IMR-90 (cell line): ENCODE measurements at regions not wholly inside any gene's neighbourhood (a gene's known extent, or its start where the extent isn't known, plus 50 kb on each side); places are given as distances from the start of the nearest gene placed in this dataset.

Source experiments
- CHD1 ChIP-seq: IDR thresholded peaks from 2 replicates; pipeline ENCODE4 v1.6.1; 2012; ENCODE audit warnings: low read depth, low read length, improper control_type of control experiment
- MAZ ChIP-seq: IDR thresholded peaks from 2 replicates; pipeline ENCODE4 v1.6.1; 2012; ENCODE audit warnings: low read depth, mild to moderate bottlenecking, low read length, improper control_type of control experiment, moderate library complexity, borderline replicate concordance
- NFE2L2 ChIP-seq: fragments of 150-350 bp; IDR thresholded peaks from 2 replicates; pipeline ENCODE4 v1.6.1; 2016; ENCODE audit warnings: low read depth, mild to moderate bottlenecking, low read length
- POLR2A ChIP-seq: IDR thresholded peaks from 2 replicates; pipeline ENCODE4 v1.6.1; 2012; ENCODE audit warnings: mild to moderate bottlenecking, low read depth, low read length
- RCOR1 ChIP-seq: IDR thresholded peaks from 2 replicates; pipeline ENCODE4 v1.6.1; 2012; ENCODE audit warnings: mild to moderate bottlenecking, low read length, improper control_type of control experiment; ENCODE audit not compliant: insufficient replicate concordance
- RFX5 ChIP-seq: IDR thresholded peaks from 2 replicates; pipeline ENCODE4 v1.8.0; 2012; ENCODE audit warnings: low read depth, mild to moderate bottlenecking, low read length, moderate library complexity
- SMC3 ChIP-seq: fragments of 150-350 bp; IDR thresholded peaks from 2 replicates; pipeline ENCODE4 v1.6.1; 2016; ENCODE audit warnings: low read depth, mild to moderate bottlenecking, antibody characterized with exemption, low read length, moderate library complexity
- TF ChIP-seq, protein P1 (sequence below): conservative IDR thresholded peaks from 2 replicates; pipeline ENCODE4 v1.5.1; 2012; ENCODE audit warnings: mild to moderate bottlenecking, low read depth, low read length, improper control_type of control experiment
- TF ChIP-seq, protein P2 (sequence below): fragments of 150-350 bp; IDR thresholded peaks from 2 replicates; pipeline ENCODE4 v1.6.1; 2017; ENCODE audit warnings: mild to moderate bottlenecking, antibody characterized with exemption, low read length, low read depth

DNA sequence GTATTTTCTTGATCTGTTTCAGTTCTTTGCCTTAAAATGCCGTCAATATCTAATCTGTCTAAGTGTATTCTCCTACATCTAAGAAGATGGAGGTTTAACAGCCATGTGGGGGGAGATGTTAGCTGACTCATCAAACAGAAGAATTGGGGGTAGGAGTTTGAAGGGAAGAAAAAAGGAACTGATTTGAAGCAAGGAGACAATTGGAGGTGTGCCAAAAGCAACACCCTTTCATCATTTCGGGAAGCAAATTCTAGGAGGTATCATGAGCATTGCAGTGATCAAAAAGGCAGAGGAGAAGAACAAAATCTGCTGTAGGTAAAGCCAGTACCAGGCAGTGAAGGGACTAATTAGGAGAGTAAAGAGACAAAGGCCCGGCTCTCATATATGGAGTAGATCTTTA lies 337.3 kb upstream of the TBC1D5 start:
- TF ChIP-seq SMC3: no peak
- no peak for TF ChIP-seq CHD1
- TF ChIP-seq, protein P1, sequence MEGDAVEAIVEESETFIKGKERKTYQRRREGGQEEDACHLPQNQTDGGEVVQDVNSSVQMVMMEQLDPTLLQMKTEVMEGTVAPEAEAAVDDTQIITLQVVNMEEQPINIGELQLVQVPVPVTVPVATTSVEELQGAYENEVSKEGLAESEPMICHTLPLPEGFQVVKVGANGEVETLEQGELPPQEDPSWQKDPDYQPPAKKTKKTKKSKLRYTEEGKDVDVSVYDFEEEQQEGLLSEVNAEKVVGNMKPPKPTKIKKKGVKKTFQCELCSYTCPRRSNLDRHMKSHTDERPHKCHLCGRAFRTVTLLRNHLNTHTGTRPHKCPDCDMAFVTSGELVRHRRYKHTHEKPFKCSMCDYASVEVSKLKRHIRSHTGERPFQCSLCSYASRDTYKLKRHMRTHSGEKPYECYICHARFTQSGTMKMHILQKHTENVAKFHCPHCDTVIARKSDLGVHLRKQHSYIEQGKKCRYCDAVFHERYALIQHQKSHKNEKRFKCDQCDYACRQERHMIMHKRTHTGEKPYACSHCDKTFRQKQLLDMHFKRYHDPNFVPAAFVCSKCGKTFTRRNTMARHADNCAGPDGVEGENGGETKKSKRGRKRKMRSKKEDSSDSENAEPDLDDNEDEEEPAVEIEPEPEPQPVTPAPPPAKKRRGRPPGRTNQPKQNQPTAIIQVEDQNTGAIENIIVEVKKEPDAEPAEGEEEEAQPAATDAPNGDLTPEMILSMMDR: no peak
- no peak for TF ChIP-seq POLR2A
- no peak for TF ChIP-seq NFE2L2
- no peak for TF ChIP-seq MAZ
- TF ChIP-seq, protein P2, sequence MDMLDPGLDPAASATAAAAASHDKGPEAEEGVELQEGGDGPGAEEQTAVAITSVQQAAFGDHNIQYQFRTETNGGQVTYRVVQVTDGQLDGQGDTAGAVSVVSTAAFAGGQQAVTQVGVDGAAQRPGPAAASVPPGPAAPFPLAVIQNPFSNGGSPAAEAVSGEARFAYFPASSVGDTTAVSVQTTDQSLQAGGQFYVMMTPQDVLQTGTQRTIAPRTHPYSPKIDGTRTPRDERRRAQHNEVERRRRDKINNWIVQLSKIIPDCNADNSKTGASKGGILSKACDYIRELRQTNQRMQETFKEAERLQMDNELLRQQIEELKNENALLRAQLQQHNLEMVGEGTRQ: no peak
- no peak for TF ChIP-seq RCOR1
- no peak for TF ChIP-seq RFX5
